Hepatocyte (in vitro differentiated cells): ENCODE measurements at regions not wholly inside any gene's neighbourhood (a gene's known extent, or its start where the extent isn't known, plus 50 kb on each side); places are given as distances from the start of the nearest gene placed in this dataset.
A peak's percentile ranks its signal among the peaks of the same experiment; 100 is the strongest.

Source experiments
- DNase-seq: peaks from one replicate; pipeline ENCODE4 v3.0.0-alpha.2; 2016; ENCODE audit warnings: low spot score
- H2AFZ ChIP-seq: fragments of 200-600 bp; sonication (generic); 2 replicates; pipeline ENCODE4 v1.6.0; 2016; ENCODE audit warnings: antibody characterized with exemption, mild to moderate bottlenecking
- H3K27ac ChIP-seq: fragments of 200-600 bp; sonication (generic); 2 replicates; pipeline ENCODE4 v1.5.1; 2016; ENCODE audit warnings: mild to moderate bottlenecking
- H3K27me3 ChIP-seq: fragments of 200-600 bp; sonication (generic); 2 replicates; pipeline ENCODE4 v1.6.1; 2016
- H3K36me3 ChIP-seq: fragments of 200-600 bp; sonication (generic); replicated peaks from 2 replicates; pipeline ENCODE4 v1.5.1; 2016; ENCODE audit warnings: low read depth; ENCODE audit not compliant: insufficient read depth
- H3K4me1 ChIP-seq: fragments of 200-600 bp; sonication (generic); 2 replicates; pipeline ENCODE4 v1.5.1; 2016; ENCODE audit warnings: mild to moderate bottlenecking, moderate library complexity; ENCODE audit not compliant: insufficient read depth
- H3K4me2 ChIP-seq: fragments of 200-600 bp; sonication (generic); 2 replicates; pipeline ENCODE4 v1.6.0; 2016
- H3K4me3 ChIP-seq: fragments of 200-600 bp; sonication (generic); 2 replicates; pipeline ENCODE4 v1.5.1; 2016; ENCODE audit warnings: mild to moderate bottlenecking
- H3K79me2 ChIP-seq: fragments of 200-600 bp; sonication (generic); 2 replicates; pipeline ENCODE4 v1.6.0; 2017; ENCODE audit warnings: mild to moderate bottlenecking
- H3K9me2 ChIP-seq: fragments of 200-600 bp; sonication (generic); replicated peaks from 2 replicates; pipeline ENCODE4 v1.6.0; 2017; ENCODE audit warnings: mild to moderate bottlenecking; ENCODE audit not compliant: insufficient read depth
- H3K9me3 ChIP-seq: fragments of 200-600 bp; sonication (generic); 2 replicates; pipeline ENCODE4 v1.5.1; 2016; ENCODE audit warnings: low read depth, mild to moderate bottlenecking
- H4K20me1 ChIP-seq: fragments of 200-600 bp; sonication (generic); 2 replicates; pipeline ENCODE4 v1.6.0; 2016; ENCODE audit warnings: mild to moderate bottlenecking; ENCODE audit not compliant: insufficient read depth, poor library complexity, severe bottlenecking
- CTCF ChIP-seq: fragments of 200-600 bp; sonication (generic); IDR thresholded peaks from 2 replicates; pipeline ENCODE4 v1.5.1; 2016; ENCODE audit warnings: antibody characterized with exemption, mild to moderate bottlenecking; ENCODE audit not compliant: poor library complexity
- EZH2 ChIP-seq: fragments of 200-600 bp; sonication (generic); IDR thresholded peaks from 2 replicates; pipeline ENCODE4 v1.6.1; 2016; ENCODE audit warnings: antibody characterized with exemption, mild to moderate bottlenecking, borderline replicate concordance
- EZH2phosphoT487 ChIP-seq: fragments of 200-600 bp; sonication (generic); IDR thresholded peaks from one replicate; pipeline ENCODE4 v1.6.1; 2018; ENCODE audit warnings: antibody characterized with exemption, mild to moderate bottlenecking, low read depth, moderate library complexity; ENCODE audit not compliant: unreplicated experiment, severe bottlenecking
- WGBS: methylation state at CpG from one replicate; pipeline ENCODE4 v1.1.6; 2016; ENCODE audit warnings: low lambda C conversion rate; ENCODE audit errors: missing lambda C conversion rate; 5-methylcytosine and 5-hydroxymethylcytosine counted together

- Histone ChIP-seq H3K4me1 (no peaks in the 10 kb centered on the region), H3K36me3 (no peaks in the 10 kb centered on the region), H3K9me2 (no peaks in the 10 kb centered on the region), H3K27me3 (no peaks in the 10 kb centered on the region), H3K79me2 (no peaks in the 10 kb centered on the region), H3K4me2 (no peak overlapping the region), H4K20me1 (no peaks in the 10 kb centered on the region), H2AFZ (no peak overlapping the region), H3K4me3 (no peak overlapping the region), H3K27ac (no peak overlapping the region), H3K9me3 (no peaks in the 10 kb centered on the region)
- no peak for DNase-seq
- WGBS: 74% methylated on average over 2 of the region's 2 CpGs
- TF ChIP-seq EZH2phosphoT487 (no peak), EZH2 (no peak), CTCF (no peak)
These were observed 217.2 kb downstream of the IBTK start for GRCh38 chr6:82030301-82030700.

- no peaks in the 10 kb centered on the region for H3K9me2 ChIP-seq
- no peak overlapping the region for H2AFZ ChIP-seq
- peaks cover 5% of the 10 kb centered on the region for H3K4me1 ChIP-seq
- H3K27ac ChIP-seq: no peak overlapping the region
- no peaks in the 10 kb centered on the region for H3K36me3 ChIP-seq
- 75% methylated on average over 1 of the region's 1 CpG for WGBS
- no peaks in the 10 kb centered on the region for H3K27me3 ChIP-seq
- TF ChIP-seq EZH2 (no peak), EZH2phosphoT487 (no peak), CTCF (no peak)
- H3K4me3 ChIP-seq: no peak overlapping the region
- no peaks in the 10 kb centered on the region for H3K9me3 ChIP-seq
- no peaks in the 10 kb centered on the region for H3K79me2 ChIP-seq
- DNase-seq: no peak
- H4K20me1 ChIP-seq: no peaks in the 10 kb centered on the region
- H3K4me2 ChIP-seq: no peak overlapping the region
These were observed 222.3 kb downstream of the IBTK start for GRCh38 chr6:82025271-82025670.

DNA sequence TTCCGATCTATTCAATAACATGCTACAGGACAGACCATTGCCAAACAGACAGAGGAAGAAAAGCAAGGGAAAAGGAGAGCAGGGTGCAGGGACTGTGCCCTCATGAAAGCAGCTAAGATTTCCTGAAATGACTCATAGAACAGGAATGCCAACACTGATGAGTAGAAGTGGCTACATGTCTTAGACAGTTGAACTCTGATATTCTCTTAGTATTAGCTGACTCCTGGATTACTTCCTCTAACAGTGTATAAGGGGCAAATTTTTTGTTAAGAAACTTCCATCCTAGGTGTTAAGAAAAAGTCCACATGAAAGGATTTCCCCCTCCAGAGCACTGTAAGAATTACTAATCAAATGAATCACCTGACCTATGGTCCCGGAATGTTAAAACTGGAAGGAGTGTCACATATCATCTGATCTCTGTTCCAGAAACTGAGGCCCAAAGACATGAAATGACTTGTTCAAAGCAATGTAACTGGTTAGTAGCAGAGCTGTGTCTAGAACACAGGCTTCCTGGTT, 224.9 kb downstream of the IBTK start:
- Histone ChIP-seq H4K20me1 (no peaks in the 10 kb centered on the region), H3K9me3 (no peaks in the 10 kb centered on the region), H3K4me1 (peaks cover 12% of the 10 kb centered on the region), H3K27ac (peak overlapping the region; percentile 94), H3K4me2 (peak overlapping the region; percentile 58), H3K79me2 (no peaks in the 10 kb centered on the region), H3K9me2 (no peaks in the 10 kb centered on the region), H3K4me3 (no peak overlapping the region), H2AFZ (peak overlapping the region; percentile 16), H3K36me3 (no peaks in the 10 kb centered on the region), H3K27me3 (no peaks in the 10 kb centered on the region)
- TF ChIP-seq CTCF (no peak), EZH2 (no peak), EZH2phosphoT487 (no peak)
- WGBS: 64% methylated on average over 2 of the region's 2 CpGs
- peak; percentile 66 for DNase-seq

GRCh38 chr6:82017773-82018172, 229.8 kb downstream of the IBTK start:
- no peaks in the 10 kb centered on the region for H3K9me3 ChIP-seq
- no peak for DNase-seq
- H3K4me1 ChIP-seq: peaks cover 14% of the 10 kb centered on the region
- no peak overlapping the region for H3K4me2 ChIP-seq
- H3K9me2 ChIP-seq: no peaks in the 10 kb centered on the region
- no peak overlapping the region for H3K4me3 ChIP-seq
- peak overlapping the region; percentile 74 for H3K27ac ChIP-seq
- no peak overlapping the region for H2AFZ ChIP-seq
- 97% methylated on average over 3 of the region's 3 CpGs for WGBS
- H3K36me3 ChIP-seq: no peaks in the 10 kb centered on the region
- H4K20me1 ChIP-seq: no peaks in the 10 kb centered on the region
- TF ChIP-seq EZH2phosphoT487: no peak
- no peak for TF ChIP-seq EZH2
- no peak for TF ChIP-seq CTCF
- no peaks in the 10 kb centered on the region for H3K27me3 ChIP-seq
- H3K79me2 ChIP-seq: no peaks in the 10 kb centered on the region
